ENCODE measurements at regions not wholly inside any gene's neighbourhood (a gene's known extent, or its start where the extent isn't known, plus 50 kb on each side); places are given as distances from the start of the nearest gene placed in this dataset.
"Not testable (repeated sequence)": the region's sequence is repeated elsewhere in the genome, so short reads cannot be mapped to it uniquely, and the experiment has no call there.

- DNase-seq: no peak
These were observed 151.8 kb downstream of the TENT5C start for GRCh38 chr1:117757668-117758067.

- peak; percentile 73 for DNase-seq
These were observed 152.8 kb downstream of the TENT5C start for GRCh38 chr1:117758444-117759316.

DNA sequence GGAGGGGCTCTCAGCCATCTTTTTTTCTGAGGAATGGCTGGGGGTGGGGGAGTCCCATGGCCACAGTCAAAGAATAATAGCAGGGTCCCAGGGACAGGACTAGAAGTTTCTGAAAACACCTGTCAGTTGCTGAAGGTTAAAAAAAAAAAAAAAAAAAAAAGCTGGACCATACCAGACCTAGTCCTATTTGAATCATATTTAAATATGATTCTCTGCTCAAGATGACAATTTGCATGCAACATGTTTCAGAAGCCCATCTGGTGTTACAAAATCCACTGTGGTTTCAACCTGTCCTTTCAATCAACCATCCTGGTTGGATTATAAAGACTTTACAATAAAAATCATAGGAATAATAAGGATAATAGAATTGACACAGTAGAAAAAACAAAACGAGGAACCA is 153.7 kb downstream of the TENT5C start:
- DNase-seq: no peak

DNA sequence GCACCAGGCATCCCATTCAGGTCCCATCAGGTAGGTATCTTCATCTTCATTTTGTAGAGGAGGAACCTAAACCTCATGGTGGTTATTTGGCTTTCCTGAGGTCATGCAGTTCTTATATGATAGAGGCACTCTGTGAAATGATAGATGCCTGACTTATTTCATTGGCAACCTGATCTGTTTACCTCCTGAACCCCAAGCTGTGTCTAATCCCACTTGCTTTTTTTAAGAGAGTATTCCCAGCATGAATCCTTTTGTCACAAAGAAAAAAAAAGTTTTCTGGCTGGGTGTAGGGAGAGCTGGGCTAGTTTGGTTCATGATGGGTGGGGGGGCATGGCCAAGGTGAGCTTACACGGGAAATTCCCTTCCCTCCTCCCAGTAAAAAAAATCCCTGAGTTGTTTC is 154.2 kb downstream of the TENT5C start:
- DNase-seq: no peak

DNA sequence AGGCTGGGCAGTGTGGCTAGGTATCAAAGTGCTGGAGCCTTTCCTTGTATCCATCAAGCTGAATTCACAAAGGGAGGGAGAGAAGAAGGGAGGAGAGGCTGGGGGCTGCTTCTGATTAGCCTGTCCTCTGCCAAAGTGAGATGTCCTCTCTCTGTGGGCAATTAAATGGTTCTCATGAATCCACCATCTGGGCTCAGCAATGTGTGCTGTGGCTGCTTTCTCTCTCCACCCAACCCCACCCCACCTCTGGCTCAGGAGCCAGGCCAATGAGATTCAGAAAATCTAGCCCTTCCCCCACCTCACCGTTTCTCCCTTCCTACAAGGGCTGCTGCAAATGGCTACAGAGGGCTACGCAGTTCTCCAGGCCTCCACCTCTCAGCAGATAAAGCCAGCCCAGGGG is 154.6 kb downstream of the TENT5C start:
- no peak for DNase-seq

GRCh38 chr1:117767756-117768155 is 161.7 kb downstream of the GDAP2 start:
- not testable (repeated sequence) for DNase-seq

DNA sequence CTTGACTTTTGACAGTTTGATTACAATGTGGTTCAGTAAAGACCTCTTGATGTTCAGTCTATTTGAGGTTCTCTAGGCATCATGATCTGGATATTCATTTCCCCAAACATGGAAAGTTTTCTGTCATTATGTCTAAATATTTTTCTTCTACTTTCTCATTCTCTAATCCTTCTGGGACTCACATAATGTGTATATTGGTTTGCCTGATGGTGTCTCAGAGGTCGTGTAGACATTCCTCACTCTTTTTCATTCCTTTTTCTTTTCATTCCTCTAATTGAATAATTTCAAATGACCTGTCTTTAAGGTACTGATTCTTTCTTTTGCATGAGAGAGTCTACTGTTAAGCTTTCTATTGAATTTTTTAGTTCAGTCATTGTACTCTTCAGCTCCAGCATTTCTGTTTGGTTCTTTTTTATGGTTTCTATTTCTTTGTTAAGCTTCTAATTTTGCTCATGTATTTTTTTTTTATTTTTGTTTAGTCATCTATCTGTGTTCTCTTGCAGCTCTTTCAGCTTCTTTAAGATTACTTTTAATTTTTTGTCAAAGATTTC is 158.4 kb downstream of the GDAP2 start:
- no peak for DNase-seq

DNA sequence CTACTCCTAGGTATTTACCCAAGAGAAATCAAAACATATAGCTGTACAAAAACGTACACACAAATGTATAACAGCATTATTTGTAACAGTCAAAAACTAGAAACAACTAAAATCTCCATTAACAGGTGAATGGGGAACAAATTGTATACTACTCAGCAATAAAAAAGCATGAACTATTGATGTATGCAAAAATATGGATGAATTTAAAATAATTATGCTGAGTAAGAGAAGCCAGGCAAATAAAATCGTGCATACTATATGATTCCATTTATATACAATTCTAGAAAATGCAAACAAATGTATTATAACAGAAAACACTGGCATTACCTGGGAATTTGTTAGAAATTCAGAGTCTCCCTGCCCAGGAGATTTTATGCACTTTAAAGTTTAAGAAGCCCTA is 150.1 kb downstream of the GDAP2 start:
- no peak for DNase-seq

- DNase-seq: no peak
These were observed 148.5 kb downstream of the GDAP2 start for GRCh38 chr1:117780687-117781475.

DNA sequence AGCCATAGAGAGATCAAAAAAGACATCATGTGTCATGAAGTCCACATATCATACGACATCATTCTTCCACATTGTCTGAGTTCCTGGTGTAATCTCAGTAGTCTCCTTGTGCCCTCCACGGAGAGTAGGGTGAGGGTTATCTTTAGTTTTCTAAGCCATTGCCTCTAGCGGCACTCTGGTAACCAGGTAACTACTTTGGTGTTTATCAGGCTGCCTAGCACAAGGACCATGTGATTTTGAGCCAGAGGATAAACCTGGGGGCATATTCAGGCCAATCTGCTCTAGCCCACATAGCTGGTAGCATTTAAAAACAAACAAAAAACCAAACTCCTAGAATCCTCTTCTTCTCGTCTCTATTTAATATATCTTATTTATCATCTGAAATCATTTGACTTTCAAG is 147.4 kb downstream of the GDAP2 start:
- DNase-seq: no peak

DNA sequence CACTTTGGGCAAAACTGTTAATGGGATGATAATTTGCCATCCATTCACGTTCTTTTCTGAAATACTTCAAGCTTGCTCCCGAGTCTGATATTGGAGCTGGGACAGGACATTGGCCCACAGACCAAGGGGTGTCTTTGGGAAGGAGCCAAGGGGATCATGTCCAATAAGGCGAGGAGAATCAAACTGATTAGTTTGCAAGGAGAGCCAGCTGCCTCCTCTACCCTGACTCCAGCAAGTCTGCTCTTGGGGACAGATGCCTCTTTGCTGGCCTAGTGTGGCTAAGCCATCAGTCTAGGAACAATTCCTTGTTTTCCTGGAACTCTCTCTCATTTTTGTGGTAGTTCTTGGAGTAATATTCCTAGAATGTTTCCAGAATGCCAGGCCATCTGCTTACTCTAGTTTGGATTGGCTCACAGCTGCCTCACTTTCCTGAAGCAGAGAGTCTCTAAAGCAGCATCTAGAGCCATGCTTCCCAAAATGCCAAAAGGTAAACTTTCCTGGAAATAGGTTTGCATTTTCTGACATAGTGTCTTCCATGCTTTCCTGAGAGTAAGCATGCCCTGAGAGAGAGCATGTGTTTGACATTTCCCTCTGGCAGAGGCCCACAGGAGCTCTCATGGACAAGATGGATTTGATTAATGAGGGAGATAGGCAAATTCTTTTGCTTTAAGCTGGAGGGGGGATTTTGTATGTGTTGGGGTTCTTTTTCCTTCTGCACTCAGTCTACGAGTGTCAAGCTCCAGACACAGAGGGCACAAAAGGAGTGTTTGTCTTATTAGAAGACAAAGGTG is 145.6 kb downstream of the GDAP2 start:
- DNase-seq: no peak

DNA sequence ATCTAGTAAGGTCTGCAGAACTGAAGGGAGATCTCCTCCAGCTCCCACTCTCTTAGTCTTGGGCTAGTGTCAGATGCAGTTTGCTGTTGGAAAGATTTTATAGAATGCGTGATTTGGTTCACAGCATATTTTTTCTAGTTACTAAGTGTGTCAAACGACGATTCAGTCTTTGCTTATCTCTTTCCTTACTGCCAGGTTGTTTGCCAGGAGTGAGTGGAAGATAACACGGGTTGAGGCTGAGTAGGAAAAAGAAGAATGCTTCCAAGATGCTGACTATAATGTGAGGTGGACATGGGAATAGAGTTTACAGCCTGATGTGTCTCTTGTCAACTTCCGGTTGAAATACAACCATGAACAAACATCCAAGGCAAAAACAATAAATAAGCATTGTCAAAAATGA is 141.4 kb downstream of the GDAP2 start:
- no peak for DNase-seq

DNA sequence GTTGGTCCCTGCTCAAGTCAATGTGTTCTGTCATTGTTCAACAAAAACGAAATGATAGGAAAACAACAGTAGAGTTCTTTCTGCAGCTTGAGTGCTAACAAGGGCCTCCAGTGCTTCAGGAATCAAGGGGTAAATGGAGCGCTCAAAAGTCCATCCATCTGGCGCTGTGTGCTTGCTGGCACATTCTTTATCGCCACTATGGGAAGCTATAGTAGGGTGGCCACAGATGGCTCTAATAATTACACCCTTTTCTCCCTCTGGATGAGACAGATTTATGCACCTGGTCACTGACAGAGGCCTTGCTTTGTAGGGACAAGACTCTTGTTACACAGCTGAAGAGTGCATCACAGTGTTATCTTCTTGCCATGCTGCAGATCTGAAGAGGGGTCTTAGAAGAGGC is 136.0 kb downstream of the GDAP2 start:
- DNase-seq: no peak

DNA sequence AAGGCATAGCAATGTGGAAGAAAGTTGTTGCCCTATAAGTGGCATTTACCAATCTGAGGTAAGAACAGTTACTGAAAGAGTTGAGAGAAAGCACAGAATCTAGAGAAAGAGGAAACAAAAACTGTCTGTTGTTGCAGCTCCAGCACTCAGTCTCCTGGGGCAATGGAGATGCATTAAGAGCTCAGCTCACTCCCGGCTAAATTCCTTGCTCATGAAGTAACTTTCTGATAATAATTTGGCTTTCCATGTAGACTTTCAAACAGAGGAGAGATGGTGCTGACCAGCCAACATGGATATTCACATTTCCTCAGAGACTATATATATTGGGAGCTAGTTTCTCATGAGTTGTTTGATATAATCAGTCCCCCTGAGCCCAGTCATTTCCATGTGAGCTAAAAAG is 135.3 kb downstream of the GDAP2 start:
- peak; percentile 38 for DNase-seq

DNA sequence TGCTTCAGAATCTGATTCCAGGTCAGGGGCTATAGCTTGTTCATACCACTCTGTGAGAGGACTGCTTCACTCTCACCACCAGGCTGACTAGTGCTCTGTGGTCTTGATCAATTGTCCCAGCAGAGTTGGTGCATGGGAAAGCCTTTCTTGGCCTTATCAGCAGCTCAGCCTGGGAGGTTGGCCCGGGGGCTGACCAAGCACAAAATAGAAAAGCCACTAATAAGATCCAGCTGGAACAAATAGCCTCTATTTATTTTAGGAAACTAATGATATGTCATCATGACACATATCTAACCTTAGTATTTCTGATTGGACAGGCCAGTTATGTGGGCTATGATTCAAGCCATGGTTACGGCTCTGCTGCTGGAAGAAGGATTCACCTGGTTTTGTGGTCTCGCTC is 134.2 kb downstream of the GDAP2 start:
- DNase-seq: no peak

DNA sequence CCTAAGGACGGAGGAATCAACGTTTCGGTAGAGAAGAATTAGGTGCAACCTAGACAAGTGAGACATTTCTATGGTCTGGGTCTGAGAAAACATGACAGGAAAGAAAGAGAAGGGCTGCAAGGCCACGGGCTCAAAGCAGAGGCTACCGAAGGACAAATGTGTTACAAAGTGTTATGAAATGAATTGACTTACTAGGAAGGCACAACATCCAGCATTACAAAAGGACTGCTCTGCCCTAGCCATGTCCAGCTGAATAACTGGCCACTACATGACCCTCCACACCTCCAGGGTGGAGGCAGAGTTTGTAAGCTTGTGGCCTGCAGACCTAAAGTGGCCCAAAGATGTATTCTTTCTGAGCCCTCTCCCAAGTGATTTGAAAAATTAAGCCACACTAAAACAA is 133.6 kb downstream of the GDAP2 start:
- DNase-seq: no peak

DNA sequence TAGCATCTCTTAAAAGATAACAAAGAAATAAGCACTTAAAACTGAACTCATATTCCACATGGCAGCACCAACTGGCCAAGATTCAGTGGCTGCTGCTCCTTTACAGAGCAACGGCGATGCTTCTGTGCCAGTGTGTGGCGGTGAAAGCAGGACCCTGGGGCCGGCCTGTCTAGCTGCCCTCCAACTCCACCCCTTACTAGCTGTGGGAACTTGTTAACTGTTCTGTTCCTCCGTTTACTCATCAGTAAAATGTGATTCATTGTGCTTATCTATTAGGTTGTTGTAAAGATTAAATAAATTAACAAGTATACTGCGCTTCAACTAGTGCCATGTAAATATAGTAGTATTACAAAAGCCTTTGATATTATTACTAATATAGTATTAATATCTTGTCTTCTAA is 133.2 kb downstream of the GDAP2 start:
- no peak for DNase-seq

GRCh38 chr1:117798550-117798949 is 130.9 kb downstream of the GDAP2 start:
- DNase-seq: no peak

DNA sequence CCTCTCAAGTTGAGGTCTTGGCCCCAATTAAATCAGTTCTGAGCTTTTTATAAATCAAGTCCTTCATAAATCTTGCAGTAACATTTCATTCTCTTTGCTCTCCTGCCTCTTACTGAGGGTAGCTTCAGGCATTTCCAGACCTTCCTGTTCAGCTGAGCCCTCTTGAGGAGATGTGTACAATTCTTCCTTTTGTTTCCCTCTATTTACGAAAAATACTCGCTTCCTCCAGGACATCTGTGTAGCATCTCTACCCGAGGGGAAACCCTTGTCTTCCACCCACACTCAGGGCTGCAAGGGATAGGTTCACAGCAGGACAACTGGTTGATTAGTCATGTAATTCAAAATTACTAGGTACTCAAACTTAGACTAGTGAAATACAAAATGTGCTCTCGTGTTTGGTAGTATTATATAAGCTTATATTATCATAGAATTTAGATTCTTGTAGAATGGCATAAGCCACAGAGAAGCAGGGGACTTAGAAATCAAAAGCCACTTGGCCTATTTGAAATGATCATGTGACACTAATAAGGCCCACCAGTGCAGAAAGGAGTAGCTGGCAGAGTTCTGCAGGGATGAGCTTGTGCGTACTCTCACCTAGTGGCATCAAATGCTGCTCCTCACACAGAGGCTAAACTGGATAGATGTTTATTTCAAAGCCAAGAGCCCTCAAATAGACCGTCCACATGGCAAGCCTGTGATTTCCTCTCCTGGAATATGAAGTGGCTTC is 126.7 kb downstream of the GDAP2 start:
- DNase-seq: no peak

GRCh38 chr1:117803318-117803717 is 126.1 kb downstream of the GDAP2 start:
- no peak for DNase-seq

GRCh38 chr1:117809764-117810163 is 119.7 kb downstream of the GDAP2 start:
- no peak for DNase-seq

DNA sequence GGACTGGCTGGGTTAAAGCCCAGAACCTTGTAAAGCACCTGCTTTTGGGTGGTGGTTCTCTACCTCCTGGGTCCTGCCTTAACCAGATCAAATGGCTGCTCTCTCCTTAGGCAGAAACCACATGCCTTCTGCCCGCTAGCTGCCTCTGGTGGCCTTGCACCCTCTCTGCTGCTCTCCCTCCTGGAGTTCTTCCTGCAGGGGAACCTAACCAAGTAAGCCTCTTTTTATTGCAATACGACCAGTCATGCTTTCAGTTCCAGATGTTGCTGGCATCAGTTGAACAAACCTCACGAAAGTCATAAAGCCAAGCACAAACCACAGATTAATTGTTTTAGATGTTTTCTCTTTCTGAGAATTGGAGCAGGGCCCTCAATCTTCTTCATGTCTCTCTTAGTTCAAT is 118.9 kb downstream of the GDAP2 start:
- DNase-seq: no peak

Data from amniotic stem cell (primary cell).